Stomach (tissue), 8 donors: ENCODE measurements at regions not wholly inside any gene's neighbourhood (a gene's known extent, or its start where the extent isn't known, plus 50 kb on each side); places are given as distances from the start of the nearest gene placed in this dataset.

ENCODE experiments used
- DNase-seq, 2 donors: peaks; one replicate each; pipeline versions ENCODE4 v3.0.0 to v3.0.0-alpha.2; 2013 to 2019
- H3K27ac ChIP-seq, 5 donors: fragments of 200-600 bp in 4 of 5; sonication (generic) in 4 of 5; one replicate each; pipeline ENCODE4 v1.5.1; 2013 to 2019; ENCODE audit warnings: mild to moderate bottlenecking in 1 of 5, moderate library complexity in 1 of 5
- H3K27me3 ChIP-seq, 3 donors: fragments of 200-600 bp; sonication (generic); one replicate each; pipeline ENCODE4 v1.5.1; 2017 to 2019; ENCODE audit warnings: mixed run types in 1 of 3
- H3K36me3 ChIP-seq, 4 donors: fragments of 200-600 bp; sonication (generic); 1 replicate in 3 of 4; 2 replicates in 1 of 4; pipeline ENCODE4 v1.5.1; 2016 to 2019
- H3K4me1 ChIP-seq, 4 donors: fragments of 200-600 bp; sonication (generic); one replicate each; pipeline ENCODE4 v1.5.1; 2016 to 2019
- H3K4me3 ChIP-seq, 4 donors: fragments of 200-600 bp; sonication (generic) in 3 of 4; one replicate each; pipeline ENCODE4 v1.5.1; 2016 to 2019; ENCODE audit warnings: mild to moderate bottlenecking in 1 of 4
- H3K9me3 ChIP-seq, 4 donors: fragments of 200-600 bp; sonication (generic); one replicate each; pipeline ENCODE4 v1.5.1; 2016 to 2019
- CTCF ChIP-seq, 7 experiments: fragments of 450-650 bp in 4 of 7; fragments of 200-600 bp in 3 of 7; sonication (generic) in 3 of 7; IDR thresholded peaks; one replicate each; pipeline ENCODE4 v1.5.1; 2016 to 2019; ENCODE audit warnings: antibody characterized with exemption in 7 of 7, control low read depth in 2 of 7, mild to moderate bottlenecking in 1 of 7
- EP300 ChIP-seq: sonication (generic); formaldehyde crosslinking; IDR thresholded peaks from one replicate; pipeline ENCODE4 v1.6.1; 2017; ENCODE audit warnings: antibody characterized with exemption
- POLR2A ChIP-seq, 4 donors: fragments of 450-650 bp; IDR thresholded peaks; one replicate each; pipeline ENCODE4 v1.6.1; 2016; ENCODE audit warnings: antibody characterized with exemption in 4 of 4, control low read depth in 2 of 4, mild to moderate bottlenecking in 1 of 4, moderate library complexity in 1 of 4
- POLR2AphosphoS5 ChIP-seq, 3 donors: sonication (generic); formaldehyde crosslinking; IDR thresholded peaks; one replicate each; pipeline ENCODE4 v1.6.1; 2016; ENCODE audit warnings: antibody characterized with exemption in 3 of 3
- WGBS, 5 donors: extraction: QIAGEN DNeasy Blood & Tissue Kit in 3 of 5; methylation state at CpG; one replicate each; pipeline versions ENCODE4 v1.1.5 to v1.1.7; 2013 to 2018; 5-methylcytosine and 5-hydroxymethylcytosine counted together
- intact Hi-C: fragments of 100-400 bp; cut with DNase I; formaldehyde crosslinking; loops from one replicate; pipeline ENCODE4 v1.15.1; 2023; ENCODE audit warnings: low total_unique reads
- donor health status: healthy with polysubstance abuse.
- donor health status: Bipolar disorder and iron deficiency.
- donor health status: healthy.

- Histone ChIP-seq H3K27ac (no peak overlapping the region), H3K36me3 (no peaks in the 10 kb centered on the region), H3K9me3 (no peaks in the 10 kb centered on the region), H3K27me3 (no peaks in the 10 kb centered on the region), H3K4me1 (no peaks in the 10 kb centered on the region), H3K4me3 (no peak overlapping the region)
- TF ChIP-seq CTCF (IDR thresholded peaks at IDR 0.05) = no peak
- no peak for TF ChIP-seq POLR2A (IDR thresholded peaks at IDR 0.05)
- no peak for TF ChIP-seq EP300
- no peak for TF ChIP-seq POLR2AphosphoS5 (IDR thresholded peaks at IDR 0.05)
- no peak for DNase-seq
- intact Hi-C loops = no loop called here
- 89 to 92% (median 91%) methylated on average over 10 of the region's 10 CpGs for WGBS, 5 donors
Measured at GRCh38 chr3:176959867-176960266, 237.4 kb downstream of the TBL1XR1 start.

- no peak overlapping the region for H3K27ac ChIP-seq
- H3K4me3 ChIP-seq = no peak overlapping the region
- no peaks in the 10 kb centered on the region for H3K36me3 ChIP-seq
- no peaks in the 10 kb centered on the region for H3K27me3 ChIP-seq
- TF ChIP-seq CTCF (IDR thresholded peaks at IDR 0.05) (no peak), EP300 (no peak)
- intact Hi-C loops = no loop called here
- no peak for DNase-seq
- peaks cover 0 to 6% (median 1%) of the 10 kb centered on the region in 4 donors for H3K4me1 ChIP-seq
- WGBS, 5 donors = 91 to 100% (median 93%) methylated on average over 2 of the region's 2 CpGs
- H3K9me3 ChIP-seq = no peaks in the 10 kb centered on the region
Measured at GRCh38 chr3:176958560-176958959, 238.7 kb downstream of the TBL1XR1 start.

- TF ChIP-seq EP300 = no peak
- no peak for TF ChIP-seq POLR2A (IDR thresholded peaks at IDR 0.05)
- TF ChIP-seq CTCF (IDR thresholded peaks at IDR 0.05) = no peak
- no peak for TF ChIP-seq POLR2AphosphoS5 (IDR thresholded peaks at IDR 0.05)
- Histone ChIP-seq H3K9me3 (no peaks in the 10 kb centered on the region), H3K27ac (no peak overlapping the region), H3K36me3 (no peaks in the 10 kb centered on the region), H3K4me1 (peaks cover 0 to 9% (median 3%) of the 10 kb centered on the region in 4 donors), H3K4me3 (no peak overlapping the region), H3K27me3 (no peaks in the 10 kb centered on the region)
- intact Hi-C loops = no loop called here
- 89 to 95% (median 92%) methylated on average over 2 of the region's 2 CpGs for WGBS, 5 donors
- no peak for DNase-seq
Measured at GRCh38 chr3:176954517-176954916, 242.8 kb downstream of the TBL1XR1 start.

GRCh38 chr3:176953106-176954060, 243.9 kb downstream of the TBL1XR1 start:
- DNase-seq = peak in 1 of 2 donors; percentile 54
- H3K4me3 ChIP-seq = no peak overlapping the region
- 44 to 60% (median 57%) methylated on average over 6 of the region's 6 CpGs for WGBS, 5 donors
- H3K36me3 ChIP-seq = no peaks in the 10 kb centered on the region
- intact Hi-C loops = no loop called here
- TF ChIP-seq CTCF (IDR thresholded peaks at IDR 0.05) (no peak), POLR2AphosphoS5 (IDR thresholded peaks at IDR 0.05) (peak in 1 of 3 donors; percentile 34)
- H3K9me3 ChIP-seq = no peaks in the 10 kb centered on the region
- no peaks in the 10 kb centered on the region for H3K27me3 ChIP-seq
- H3K27ac ChIP-seq = no peak overlapping the region
- H3K4me1 ChIP-seq = peaks cover 0 to 9% (median 3%) of the 10 kb centered on the region in 4 donors
